GM23338 (cell line): ENCODE measurements at regions not wholly inside any gene's neighbourhood (a gene's known extent, or its start where the extent isn't known, plus 50 kb on each side); places are given as distances from the start of the nearest gene placed in this dataset.

Source experiments
- ATAC-seq: fragments of 200-7000 bp; cut with Tn5 transposase; 3 replicates; pipeline ENCODE4 v1.9.1; 2020
- DNase-seq: peaks from one replicate; pipeline ENCODE4 v3.0.0-alpha.2; 2015; ENCODE audit warnings: low spot score
- H2AFZ ChIP-seq: fragments of 200-600 bp; sonication (generic); 2 replicates; pipeline ENCODE4 v1.8.0; 2016; ENCODE audit warnings: antibody characterized with exemption, mild to moderate bottlenecking, moderate library complexity
- H3F3A ChIP-seq: fragments of 200-600 bp; sonication (generic); replicated peaks from 2 replicates; pipeline ENCODE4 v1.8.0; 2017; ENCODE audit warnings: antibody characterized with exemption, mixed run types, low read depth
- H3K27ac ChIP-seq: fragments of 200-600 bp; sonication (generic); 2 replicates; pipeline ENCODE4 v1.6.1; 2016; ENCODE audit warnings: low read depth
- H3K27me3 ChIP-seq: fragments of 200-600 bp; sonication (generic); 2 replicates; pipeline ENCODE4 v1.8.0; 2016; ENCODE audit warnings: mild to moderate bottlenecking, mixed run types, moderate library complexity; ENCODE audit not compliant: insufficient read depth
- H3K36me3 ChIP-seq: fragments of 200-600 bp; sonication (generic); 2 replicates; pipeline ENCODE4 v1.8.0; 2016; ENCODE audit warnings: mild to moderate bottlenecking; ENCODE audit not compliant: insufficient read depth
- H3K4me1 ChIP-seq: fragments of 200-600 bp; sonication (generic); 2 replicates; pipeline ENCODE4 v1.8.0; 2016; ENCODE audit warnings: mild to moderate bottlenecking, moderate library complexity; ENCODE audit not compliant: insufficient read depth
- H3K4me2 ChIP-seq: fragments of 200-600 bp; sonication (generic); 2 replicates; pipeline ENCODE4 v1.7.1; 2017; ENCODE audit warnings: mixed run types
- H3K4me3 ChIP-seq: fragments of 200-600 bp; sonication (generic); 2 replicates; pipeline ENCODE4 v1.6.1; 2016; ENCODE audit warnings: mixed run types
- H3K79me2 ChIP-seq: fragments of 200-600 bp; sonication (generic); replicated peaks from 2 replicates; pipeline ENCODE4 v1.8.0; 2017; ENCODE audit warnings: mild to moderate bottlenecking; ENCODE audit not compliant: insufficient read depth
- H3K9me2 ChIP-seq: fragments of 200-600 bp; sonication (generic); 2 replicates; pipeline ENCODE4 v1.8.0; 2017; ENCODE audit not compliant: insufficient read depth
- H4K20me1 ChIP-seq: fragments of 200-600 bp; sonication (generic); replicated peaks from 2 replicates; pipeline ENCODE4 v1.8.0; 2017; ENCODE audit warnings: mild to moderate bottlenecking; ENCODE audit not compliant: insufficient read depth
- H3K27ac Mint-ChIP-seq: 2 replicates; pipeline ENCODE4 v1.8.0; 2020; ENCODE audit warnings: inconsistent platforms, mild to moderate bottlenecking, moderate library complexity, mixed read lengths
- H3K27me3 Mint-ChIP-seq: 3 replicates; pipeline ENCODE4 v1.8.0; 2022; ENCODE audit warnings: low read depth, mild to moderate bottlenecking, moderate library complexity, mixed read lengths, inconsistent platforms; ENCODE audit not compliant: insufficient read depth, poor library complexity
- H3K36me3 Mint-ChIP-seq: 3 replicates; pipeline ENCODE4 v1.8.0; 2021; ENCODE audit warnings: low read depth, mild to moderate bottlenecking, inconsistent platforms, moderate library complexity, mixed read lengths
- H3K4me1 Mint-ChIP-seq: 3 replicates; pipeline ENCODE4 v1.8.0; 2020; ENCODE audit warnings: mild to moderate bottlenecking, inconsistent platforms, mixed read lengths
- H3K4me3 Mint-ChIP-seq: 3 replicates; pipeline ENCODE4 v1.8.0; 2021; ENCODE audit warnings: moderate library complexity, mild to moderate bottlenecking, inconsistent platforms, mixed read lengths
- H3K9me3 Mint-ChIP-seq: 3 replicates; pipeline ENCODE4 v1.8.0; 2020; ENCODE audit warnings: moderate library complexity, mild to moderate bottlenecking, inconsistent platforms, mixed read lengths
- ETS1 ChIP-seq: IDR thresholded peaks from 2 replicates; pipeline ENCODE4 v1.6.1; 2016; ENCODE audit warnings: antibody characterized with exemption
- EZH2 ChIP-seq: fragments of 200-600 bp; sonication (generic); IDR thresholded peaks from one replicate; pipeline ENCODE4 v1.8.0; 2017; ENCODE audit warnings: antibody characterized with exemption, mild to moderate bottlenecking, low read depth; ENCODE audit not compliant: unreplicated experiment
- EZH2phosphoT487 ChIP-seq: fragments of 200-600 bp; sonication (generic); IDR thresholded peaks from one replicate; pipeline ENCODE4 v1.8.1; 2018; ENCODE audit warnings: antibody characterized with exemption; ENCODE audit not compliant: unreplicated experiment
- JUNB ChIP-seq: IDR thresholded peaks from one replicate; pipeline ENCODE4 v1.6.1; 2016; ENCODE audit warnings: antibody characterized with exemption; ENCODE audit not compliant: unreplicated experiment
- NANOG ChIP-seq: IDR thresholded peaks from 2 replicates; pipeline ENCODE4 v1.6.1; 2016; ENCODE audit warnings: antibody characterized with exemption, borderline replicate concordance
- REST ChIP-seq: IDR thresholded peaks from one replicate; pipeline ENCODE4 v1.6.1; 2018; ENCODE audit warnings: antibody characterized with exemption; ENCODE audit not compliant: unreplicated experiment
- STAT1 ChIP-seq: IDR thresholded peaks from one replicate; pipeline ENCODE4 v1.6.1; 2016; ENCODE audit warnings: antibody characterized with exemption; ENCODE audit not compliant: unreplicated experiment
- ZNF114 ChIP-seq: fragments of 250-450 bp; sonication (Bioruptor Pico); IDR thresholded peaks from 2 replicates; pipeline ENCODE4 v1.5.0; 2020; ENCODE audit warnings: mild to moderate bottlenecking, moderate library complexity
- ZNF331 ChIP-seq: fragments of 250-450 bp; sonication (Bioruptor Pico); IDR thresholded peaks from 2 replicates; pipeline ENCODE4 v1.5.0; 2020; ENCODE audit warnings: low read depth, mild to moderate bottlenecking, moderate library complexity
- ZNF462 ChIP-seq: fragments of 250-450 bp; sonication (Bioruptor Pico); IDR thresholded peaks from 2 replicates; pipeline ENCODE4 v1.5.0; 2020; ENCODE audit warnings: mild to moderate bottlenecking, moderate library complexity

GRCh38 chr6:102309700-102310099 lies 916.2 kb downstream of the GRIK2 start:
- no peak overlapping the region for H3K4me2 ChIP-seq
- H3F3A ChIP-seq, result no peaks in the 10 kb centered on the region
- Mint-ChIP-seq H3K27ac (no peak overlapping the region), H3K9me3 (peaks cover 10% of the 10 kb centered on the region), H3K4me3 (no peak overlapping the region), H3K27me3 (no peaks in the 10 kb centered on the region), H3K4me1 (no peaks in the 10 kb centered on the region), H3K36me3 (peaks cover 9% of the 10 kb centered on the region)
- no peaks in the 10 kb centered on the region; the same call in 1 of the 2 replicates for H3K9me2 ChIP-seq
- H2AFZ ChIP-seq, result no peak overlapping the region
- H3K4me3 ChIP-seq, result no peak overlapping the region
- no peak overlapping the region for H3K27ac ChIP-seq
- no peaks in the 10 kb centered on the region for H3K36me3 ChIP-seq
- no peaks in the 10 kb centered on the region for H4K20me1 ChIP-seq
- no peaks in the 10 kb centered on the region for H3K4me1 ChIP-seq
- H3K27me3 ChIP-seq, result no peaks in the 10 kb centered on the region
- no peaks in the 10 kb centered on the region for H3K79me2 ChIP-seq
- ATAC-seq, result no peak
- DNase-seq, result no peak
- TF ChIP-seq NANOG (no peak), EZH2 (no peak), ZNF331 (CRISPR knock-in tag) (no peak)

- Histone ChIP-seq H2AFZ (no peak overlapping the region), H4K20me1 (no peaks in the 10 kb centered on the region), H3K4me3 (no peak overlapping the region), H3K79me2 (no peaks in the 10 kb centered on the region), H3K36me3 (no peaks in the 10 kb centered on the region), H3F3A (no peaks in the 10 kb centered on the region), H3K4me2 (no peak overlapping the region), H3K4me1 (no peaks in the 10 kb centered on the region), H3K9me2 (peaks cover 23% of the 10 kb centered on the region), H3K27me3 (no peaks in the 10 kb centered on the region), H3K27ac (no peak overlapping the region)
- DNase-seq (no peak), ATAC-seq (no peak)
- Mint-ChIP-seq H3K27me3 (no peaks in the 10 kb centered on the region), H3K27ac (no peak overlapping the region), H3K4me1 (no peaks in the 10 kb centered on the region; the same call in 2 of the 3 replicates), H3K4me3 (no peak overlapping the region), H3K9me3 (no peaks in the 10 kb centered on the region), H3K36me3 (no peaks in the 10 kb centered on the region)
- TF ChIP-seq NANOG (no peak), REST (no peak), EZH2phosphoT487 (no peak), ETS1 (no peak), STAT1 (no peak), ZNF462 (CRISPR knock-in tag) (no peak), ZNF114 (CRISPR knock-in tag) (no peak), JUNB (no peak)
Measured at GRCh38 chr6:102300350-102300749, 906.8 kb downstream of the GRIK2 start.
